GM18909 (cell line): ENCODE measurements at regions not wholly inside any gene's neighbourhood (a gene's known extent, or its start where the extent isn't known, plus 50 kb on each side); places are given as distances from the start of the nearest gene placed in this dataset.

Experiments
- ATAC-seq: cut with Tn5 transposase; IDR thresholded peaks from one replicate; pipeline ENCODE4 v1.9.1; 2021; ENCODE audit warnings: mild to moderate bottlenecking; ENCODE audit not compliant: unreplicated experiment, poor library complexity

DNA sequence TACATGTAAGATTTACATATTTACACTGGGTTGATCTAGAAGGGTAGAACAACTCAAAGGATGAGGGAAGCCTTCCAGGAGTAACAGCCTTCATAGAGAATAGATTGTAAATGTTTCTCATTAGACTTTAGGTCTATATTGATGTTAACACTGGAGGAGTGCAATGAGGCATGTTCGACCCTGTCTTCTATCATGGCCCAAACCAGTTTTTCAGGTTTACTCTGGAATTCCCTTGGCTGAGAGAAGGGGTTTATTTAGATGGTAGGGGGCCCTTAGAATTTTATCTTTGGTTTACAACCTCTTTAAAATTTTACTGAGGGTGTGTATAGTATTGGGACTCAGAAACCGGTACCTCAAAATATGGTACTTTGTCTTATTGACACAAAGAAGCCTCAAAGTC, 634.9 kb upstream of the PIK3C3 start:
- no peak for ATAC-seq

DNA sequence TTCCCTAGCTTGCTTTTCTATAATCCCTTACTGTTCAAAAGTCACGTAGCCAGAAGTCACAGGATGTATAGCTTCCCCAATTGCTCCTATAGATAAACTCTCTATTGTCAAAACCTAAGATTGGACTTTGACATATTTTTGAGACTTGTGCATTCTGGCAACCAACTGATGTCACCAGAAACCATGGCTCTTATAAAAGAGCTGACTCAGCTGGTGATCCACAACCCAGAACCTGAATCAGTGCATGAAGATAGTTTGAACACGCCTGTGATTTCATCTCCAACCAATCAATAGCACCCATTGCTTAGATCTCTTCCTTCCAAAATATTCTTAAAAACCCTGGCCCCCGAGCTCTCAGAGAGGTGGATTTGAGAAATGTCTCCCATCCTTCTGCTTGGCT, 639.9 kb upstream of the PIK3C3 start:
- ATAC-seq: no peak

DNA sequence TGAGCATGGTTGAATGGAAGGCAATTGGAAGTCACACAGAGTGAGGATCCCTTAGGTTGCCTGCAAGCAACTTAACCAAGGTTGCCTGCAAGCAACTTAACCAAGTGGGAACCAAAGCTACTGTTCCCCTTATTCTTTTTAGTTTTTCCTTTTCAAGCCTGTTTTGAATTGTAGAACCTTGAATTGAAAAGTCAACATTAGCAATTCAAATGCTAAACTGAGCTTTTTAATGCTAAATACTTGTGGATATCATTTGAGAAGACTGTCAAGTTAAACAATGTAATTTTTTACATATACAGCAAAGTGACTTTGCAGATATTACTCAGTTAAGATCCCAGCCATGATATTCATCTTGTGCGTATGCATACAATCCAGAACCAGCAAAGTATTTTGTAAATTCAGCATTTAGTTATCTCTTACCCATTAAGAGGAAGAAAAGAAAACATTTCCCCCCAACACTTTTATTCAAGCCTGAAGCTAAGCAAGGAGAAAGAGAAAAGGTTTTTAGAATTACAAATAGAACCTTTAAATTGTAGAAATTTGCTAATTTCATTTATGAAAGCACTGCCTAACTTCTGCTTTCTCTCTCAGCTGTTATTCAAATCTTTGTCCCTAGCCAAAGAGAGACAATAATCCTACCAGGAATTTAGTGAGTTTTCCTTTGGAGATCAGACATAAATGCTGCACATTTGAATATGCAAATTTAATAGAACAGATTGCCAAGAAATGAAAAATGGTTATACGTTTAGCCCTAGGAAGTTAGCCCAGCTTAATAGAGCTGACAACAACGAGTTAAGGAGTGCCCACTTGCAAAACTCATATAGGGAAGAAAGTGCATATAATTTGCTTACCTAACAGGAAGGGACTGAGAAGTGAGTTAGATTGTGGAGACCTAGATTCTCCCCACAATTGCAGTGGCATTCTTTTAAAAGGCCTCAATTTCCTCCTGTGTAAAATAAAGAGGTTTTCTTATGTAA, 643.2 kb upstream of the PIK3C3 start:
- ATAC-seq: no peak

GRCh38 chr18:41297740-41298139, 657.3 kb upstream of the PIK3C3 start:
- no peak for ATAC-seq

DNA sequence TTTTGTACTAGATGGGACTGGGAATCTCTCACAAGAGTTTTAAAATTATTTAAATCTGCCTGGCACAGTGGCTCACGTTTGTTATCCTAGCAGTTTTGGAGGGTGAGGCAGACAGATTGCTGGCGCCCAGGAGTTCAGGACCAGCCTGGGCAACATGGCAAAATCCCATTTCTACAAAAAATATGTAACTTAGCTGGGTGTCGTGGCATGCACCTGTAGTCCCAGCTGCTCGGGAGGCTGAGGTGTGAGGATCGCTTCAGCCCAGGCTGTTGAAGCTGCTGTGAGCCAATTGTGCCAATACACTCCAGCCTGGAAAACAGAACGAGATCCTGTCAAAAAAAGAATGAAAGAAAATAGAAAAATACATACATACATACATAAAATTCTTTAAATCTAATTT, 685.7 kb upstream of the PIK3C3 start:
- ATAC-seq: no peak

- ATAC-seq: no peak
These were observed 686.8 kb upstream of the PIK3C3 start for GRCh38 chr18:41268271-41268670.

DNA sequence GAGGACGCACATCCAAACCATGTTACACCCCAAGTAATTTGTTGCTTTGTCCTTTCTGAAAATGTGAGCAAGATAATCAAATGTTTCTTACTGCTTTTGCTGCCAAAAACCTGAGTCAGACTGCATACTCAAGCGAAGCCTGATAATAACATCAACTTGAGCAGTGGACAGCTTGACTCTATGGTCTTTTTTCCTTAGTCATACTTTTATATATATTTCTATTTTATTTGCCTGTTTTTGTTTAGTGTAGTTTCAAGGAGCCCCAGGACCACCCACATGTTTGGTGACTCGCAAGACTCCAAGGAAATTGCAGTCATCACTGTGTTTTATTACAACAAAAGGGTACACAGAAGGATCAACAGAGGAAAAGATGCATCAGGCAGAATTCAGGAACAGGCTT, 688.4 kb upstream of the PIK3C3 start:
- ATAC-seq: no peak

DNA sequence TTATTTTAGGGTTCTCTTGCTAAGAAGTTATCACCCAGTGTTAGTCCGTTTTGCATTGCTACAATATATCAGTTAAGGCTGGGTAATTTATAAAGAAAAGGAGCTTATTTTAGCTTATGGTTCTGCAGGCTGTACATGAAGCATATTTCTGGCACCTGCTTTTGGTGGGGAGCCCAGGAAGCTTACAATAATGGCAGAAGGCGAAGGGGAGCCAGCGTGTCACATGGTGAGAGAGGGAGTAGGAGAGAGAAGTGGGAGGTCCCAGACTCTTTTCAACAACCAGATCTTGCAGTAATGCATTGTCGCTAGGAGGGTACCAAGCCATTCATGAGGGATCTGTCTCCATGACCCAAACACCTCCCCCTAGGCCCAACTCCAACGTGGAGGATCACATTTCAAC, 688.8 kb upstream of the PIK3C3 start:
- no peak for ATAC-seq

DNA sequence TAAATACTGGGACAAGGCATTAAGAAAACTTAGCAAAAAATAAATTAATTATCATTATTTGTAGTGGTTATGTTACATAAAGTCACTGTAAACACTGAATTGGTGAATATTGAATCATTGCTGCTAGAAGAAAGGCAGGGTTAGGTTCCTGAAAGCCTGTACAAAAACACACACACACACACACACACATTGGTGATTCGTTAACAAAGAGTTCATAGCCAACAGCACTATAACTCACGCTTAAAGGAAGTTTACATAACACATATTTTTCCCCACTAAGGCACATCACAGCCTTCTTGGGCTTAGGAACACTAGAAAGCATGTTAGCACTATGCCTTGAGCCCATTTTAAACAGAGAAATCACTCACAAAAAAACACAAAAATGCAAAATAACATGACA, 690.0 kb upstream of the PIK3C3 start:
- no peak for ATAC-seq

DNA sequence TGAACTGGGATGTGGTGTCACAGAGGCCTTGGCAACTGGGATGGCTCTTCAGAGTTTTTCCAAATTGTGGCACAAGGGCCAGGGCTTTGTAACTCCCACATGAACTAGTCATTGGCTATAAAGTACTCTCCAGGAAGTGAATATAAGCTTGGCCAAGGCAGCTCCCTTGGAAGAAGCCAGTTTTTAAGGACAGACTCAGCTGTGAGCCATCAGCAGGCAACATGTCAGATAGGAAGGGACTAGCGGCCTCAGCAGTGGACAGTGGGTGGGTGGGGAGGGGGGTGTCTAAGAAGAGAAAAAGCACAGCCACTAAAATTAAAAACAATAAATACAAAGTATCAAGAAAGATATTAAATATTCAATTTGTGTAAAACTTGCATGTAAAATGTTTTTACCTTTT, 691.1 kb upstream of the PIK3C3 start:
- ATAC-seq: no peak

DNA sequence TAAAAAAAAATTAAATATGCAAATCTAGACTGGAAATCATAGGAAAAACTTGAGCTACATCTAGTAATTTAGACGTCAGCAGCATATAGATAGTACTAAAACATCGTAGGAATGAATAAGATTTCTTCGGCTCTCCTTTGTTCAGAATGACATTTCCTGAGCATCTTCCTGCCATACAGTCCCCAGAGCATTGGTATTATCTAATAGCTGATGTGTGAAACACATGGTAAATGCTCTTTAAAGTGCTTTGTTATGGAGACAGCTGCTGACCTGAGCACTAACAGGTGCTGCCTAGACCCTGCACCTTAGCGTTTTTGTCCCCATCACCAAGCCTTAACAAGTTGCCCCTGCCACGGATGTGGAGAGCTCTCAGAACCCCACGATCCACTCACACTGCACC, 692.3 kb upstream of the PIK3C3 start:
- no peak for ATAC-seq

DNA sequence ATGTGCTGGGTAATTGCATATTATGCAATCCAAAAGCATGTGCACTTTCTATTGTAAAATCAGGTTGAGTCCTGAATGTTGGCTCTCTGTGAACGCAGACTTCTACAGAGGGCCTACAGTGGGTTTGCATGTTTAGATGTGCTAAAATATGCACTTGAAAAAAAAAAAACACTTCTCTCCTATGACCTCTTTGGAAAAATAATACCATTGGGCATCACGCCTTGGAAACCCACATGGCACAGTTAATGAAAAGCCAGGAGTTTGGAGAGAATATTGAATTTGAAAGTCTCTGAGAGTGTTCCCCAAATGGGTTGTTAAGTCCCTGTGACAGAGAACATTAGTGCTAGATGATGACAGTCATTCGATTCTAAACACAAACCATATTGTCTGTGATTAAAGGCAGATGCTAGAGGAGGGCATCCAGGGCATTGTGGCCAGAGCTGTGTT, 710.4 kb upstream of the PIK3C3 start:
- ATAC-seq: no peak

DNA sequence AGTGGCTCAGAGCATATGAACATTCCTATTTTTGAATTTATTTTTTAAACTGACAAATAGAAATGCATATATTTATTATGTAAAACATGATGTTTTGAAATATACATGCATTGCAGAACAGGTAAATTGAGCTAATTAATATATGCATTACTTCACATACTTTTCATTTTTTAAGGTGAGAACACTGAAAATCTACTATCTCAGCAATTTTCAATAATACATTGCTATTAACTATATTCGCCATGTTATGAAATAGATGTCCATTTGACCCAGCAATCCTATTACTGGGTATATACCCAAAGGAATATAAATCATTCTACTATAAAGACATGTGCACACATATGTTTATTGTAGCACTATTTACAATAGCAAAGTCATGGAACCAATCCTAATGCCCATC, 717.7 kb upstream of the PIK3C3 start:
- no peak for ATAC-seq

DNA sequence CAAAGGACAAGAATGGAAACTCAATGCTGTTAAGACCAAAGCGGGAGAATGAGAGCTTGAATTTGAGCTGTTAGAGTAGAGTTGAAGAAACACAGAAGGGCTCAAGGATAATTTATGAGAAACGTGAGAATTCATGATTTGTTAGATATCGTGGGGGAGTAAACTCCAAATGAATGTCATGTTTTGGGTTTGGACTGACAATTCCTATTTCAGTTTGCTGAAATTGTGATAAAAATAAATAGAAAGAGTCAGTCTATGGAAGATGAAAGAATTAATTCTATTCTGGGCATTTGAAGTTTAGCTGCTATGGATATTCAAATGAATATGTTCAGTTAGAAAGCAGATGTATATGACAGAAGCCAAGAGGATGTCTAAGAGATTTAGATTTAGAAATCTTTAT, 723.4 kb upstream of the PIK3C3 start:
- no peak for ATAC-seq

- ATAC-seq: no peak
These were observed 727.0 kb upstream of the PIK3C3 start for GRCh38 chr18:41227993-41228392.

- ATAC-seq: no peak
These were observed 728.1 kb upstream of the PIK3C3 start for GRCh38 chr18:41226911-41227310.

- no peak for ATAC-seq
These were observed 728.8 kb upstream of the PIK3C3 start for GRCh38 chr18:41226186-41226585.

GRCh38 chr18:41216341-41217003, 738.6 kb upstream of the PIK3C3 start:
- no peak for ATAC-seq

- ATAC-seq: no peak
These were observed 747.3 kb upstream of the PIK3C3 start for GRCh38 chr18:41207706-41208105.

DNA sequence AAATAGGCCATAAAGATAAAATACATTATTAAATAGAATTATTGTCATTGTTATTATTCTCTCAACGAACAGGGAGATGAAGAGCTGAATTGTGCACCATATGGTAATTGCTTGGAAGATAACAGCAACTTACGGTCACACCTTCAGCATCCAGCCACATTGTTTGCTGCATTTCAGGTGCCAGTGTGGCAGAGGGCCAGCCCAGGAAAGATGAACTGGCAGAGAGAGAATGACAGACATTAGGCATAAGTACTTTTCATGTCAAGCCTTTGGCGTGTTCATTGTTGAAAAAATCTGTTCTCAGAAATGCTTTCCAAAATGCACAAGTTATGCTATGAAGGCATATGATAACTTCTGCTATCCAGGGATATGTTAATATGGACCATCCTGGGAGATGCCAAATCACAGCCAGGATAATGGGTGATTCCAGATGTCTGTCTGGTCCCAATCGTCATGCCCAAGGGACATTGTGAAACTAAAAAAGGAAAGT, 748.6 kb upstream of the PIK3C3 start:
- ATAC-seq: no peak

- no peak for ATAC-seq
These were observed 755.8 kb upstream of the PIK3C3 start for GRCh38 chr18:41199212-41199611.
